Tibial nerve (tissue), 3 donors: ENCODE measurements at regions not wholly inside any gene's neighbourhood (a gene's known extent, or its start where the extent isn't known, plus 50 kb on each side); places are given as distances from the start of the nearest gene placed in this dataset.

Experiments used
- POLR2A ChIP-seq, 2 donors: fragments of 450-650 bp; IDR thresholded peaks; one replicate each; pipeline ENCODE4 v1.6.1; 2017; ENCODE audit warnings: antibody characterized with exemption in 2 of 2, mild to moderate bottlenecking in 2 of 2, moderate library complexity in 2 of 2
- TF ChIP-seq, protein P1 (sequence below), 5 experiments: fragments of 200-600 bp in 3 of 5; fragments of 450-650 bp in 2 of 5; sonication (generic) in 3 of 5; IDR thresholded peaks; one replicate each; pipeline ENCODE4 v1.5.1; 2016 to 2019; ENCODE audit warnings: antibody characterized with exemption in 5 of 5, mild to moderate bottlenecking in 3 of 5, moderate library complexity in 2 of 5

DNA sequence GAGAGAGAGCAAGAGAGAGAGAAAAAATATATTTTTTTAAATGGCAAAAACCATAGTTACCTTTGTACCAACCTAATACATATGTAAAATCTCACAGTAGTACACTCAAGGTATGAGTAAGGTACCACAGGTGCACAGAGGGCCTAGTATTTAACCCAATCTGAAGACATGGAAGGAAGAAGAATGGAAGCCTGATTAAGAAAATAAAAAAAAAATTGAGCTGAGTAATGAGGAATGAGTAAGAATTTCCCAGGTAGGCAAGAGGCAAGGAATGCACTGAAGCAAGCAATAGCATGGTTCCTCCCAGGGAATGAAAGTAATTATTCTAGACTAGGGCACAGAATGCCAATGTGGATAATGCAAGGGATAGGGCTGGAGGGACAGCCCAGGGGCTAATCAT is 294.2 kb downstream of the FIGN start:
- TF ChIP-seq POLR2A (IDR thresholded peaks at IDR 0.05): no peak
- TF ChIP-seq, protein P1, sequence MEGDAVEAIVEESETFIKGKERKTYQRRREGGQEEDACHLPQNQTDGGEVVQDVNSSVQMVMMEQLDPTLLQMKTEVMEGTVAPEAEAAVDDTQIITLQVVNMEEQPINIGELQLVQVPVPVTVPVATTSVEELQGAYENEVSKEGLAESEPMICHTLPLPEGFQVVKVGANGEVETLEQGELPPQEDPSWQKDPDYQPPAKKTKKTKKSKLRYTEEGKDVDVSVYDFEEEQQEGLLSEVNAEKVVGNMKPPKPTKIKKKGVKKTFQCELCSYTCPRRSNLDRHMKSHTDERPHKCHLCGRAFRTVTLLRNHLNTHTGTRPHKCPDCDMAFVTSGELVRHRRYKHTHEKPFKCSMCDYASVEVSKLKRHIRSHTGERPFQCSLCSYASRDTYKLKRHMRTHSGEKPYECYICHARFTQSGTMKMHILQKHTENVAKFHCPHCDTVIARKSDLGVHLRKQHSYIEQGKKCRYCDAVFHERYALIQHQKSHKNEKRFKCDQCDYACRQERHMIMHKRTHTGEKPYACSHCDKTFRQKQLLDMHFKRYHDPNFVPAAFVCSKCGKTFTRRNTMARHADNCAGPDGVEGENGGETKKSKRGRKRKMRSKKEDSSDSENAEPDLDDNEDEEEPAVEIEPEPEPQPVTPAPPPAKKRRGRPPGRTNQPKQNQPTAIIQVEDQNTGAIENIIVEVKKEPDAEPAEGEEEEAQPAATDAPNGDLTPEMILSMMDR (IDR thresholded peaks at IDR 0.05): no peak
